ENCODE measurements at regions not wholly inside any gene's neighbourhood (a gene's known extent, or its start where the extent isn't known, plus 50 kb on each side); places are given as distances from the start of the nearest gene placed in this dataset.

DNA sequence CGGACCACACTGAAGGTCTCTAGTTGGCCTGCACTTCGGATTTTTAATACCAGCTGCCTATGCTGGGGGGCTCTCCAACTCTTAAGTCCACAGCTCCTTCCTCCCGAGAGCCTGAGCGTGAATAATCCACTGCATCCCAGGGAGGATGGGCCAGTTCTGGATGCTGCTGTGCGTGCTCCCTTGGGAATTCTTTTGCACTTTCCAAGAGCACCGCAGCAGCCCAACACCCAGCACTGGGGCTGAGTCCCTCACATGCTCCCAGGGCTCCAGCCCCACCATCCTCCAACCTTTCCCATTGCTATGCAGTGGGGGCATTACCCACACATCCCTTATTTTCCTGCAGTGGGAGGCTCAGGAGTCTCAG is 136.4 kb upstream of the IQSEC1 start:
- no peak for DNase-seq (ENCODE audit: low spot score)

DNA sequence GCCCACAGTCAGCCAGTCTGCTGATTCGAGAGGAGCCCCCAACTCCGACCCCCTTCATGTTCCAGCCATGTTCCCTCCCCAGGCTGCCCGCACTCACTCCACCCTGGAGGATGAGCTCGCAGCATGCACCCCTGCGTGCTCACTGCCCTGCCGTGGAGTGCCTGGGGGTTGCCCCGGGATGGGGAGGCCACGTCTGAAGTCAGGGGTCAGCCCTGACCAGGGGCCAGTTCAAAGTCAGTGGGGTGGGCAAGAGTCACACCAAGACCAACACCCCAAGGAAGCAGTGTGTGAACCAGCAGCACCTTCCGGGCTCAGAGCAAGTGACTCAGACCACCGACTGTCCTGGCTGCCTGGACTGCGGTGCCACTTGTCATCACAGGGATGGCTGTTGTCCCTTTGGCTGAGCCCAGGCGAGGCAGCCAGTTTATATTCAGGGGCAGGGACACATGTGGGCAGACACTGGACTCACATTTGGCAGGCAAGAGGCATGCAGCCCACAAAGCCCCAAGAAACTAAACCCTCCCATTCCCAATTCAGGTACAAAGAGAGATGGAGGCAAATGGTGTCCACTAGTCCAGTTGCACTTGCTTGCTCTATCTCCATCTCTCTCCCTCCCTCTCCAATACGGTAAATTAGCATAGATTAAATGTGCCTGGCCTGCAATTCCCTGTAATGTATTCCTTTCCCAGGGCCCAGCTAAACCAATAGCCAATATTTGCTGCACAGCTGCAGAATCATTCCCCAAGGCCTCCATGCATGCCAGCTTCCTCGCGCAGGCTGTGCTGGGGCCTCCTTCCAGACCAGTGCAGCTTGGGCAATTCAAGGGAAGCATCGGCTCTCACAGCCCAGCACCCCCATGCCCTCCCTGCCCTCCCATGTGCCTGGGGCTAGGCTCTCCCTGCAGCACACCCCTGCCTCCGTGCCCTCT is 135.7 kb upstream of the IQSEC1 start:
- no peak for DNase-seq (ENCODE audit: low spot score)

DNA sequence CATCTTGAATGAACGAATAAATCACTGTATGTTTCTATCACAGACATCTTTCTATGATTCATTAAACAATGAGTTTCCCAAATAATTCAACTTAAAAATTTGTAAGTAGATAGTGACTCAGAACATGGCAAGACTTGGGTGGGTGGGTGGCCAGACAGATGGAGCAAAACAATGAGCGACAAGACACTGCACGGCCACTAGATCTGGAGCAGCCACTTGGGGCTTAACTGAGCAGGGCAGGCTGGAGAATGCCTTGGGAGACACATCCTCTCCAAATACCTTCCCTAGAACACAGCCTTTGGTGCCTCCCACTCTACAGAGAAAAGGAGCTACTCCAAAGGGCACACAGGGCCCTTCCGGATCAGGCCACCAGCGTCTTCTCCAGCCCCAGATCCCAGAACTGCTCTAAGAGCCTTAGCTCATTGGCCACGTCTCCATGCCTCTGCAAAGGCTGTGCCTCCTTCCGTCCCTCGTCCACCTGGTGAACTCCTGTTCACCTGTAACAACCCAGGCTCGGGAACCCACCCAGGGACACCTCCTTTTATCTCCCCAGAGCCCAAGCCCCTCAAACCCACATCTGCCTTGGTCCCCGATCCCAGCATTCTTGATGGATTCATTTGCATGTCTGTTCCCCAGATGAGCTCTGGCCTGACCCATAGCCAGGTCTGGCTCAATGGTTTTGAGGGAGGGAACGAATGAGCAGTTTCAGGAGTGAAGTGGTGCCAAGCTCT is 134.9 kb upstream of the IQSEC1 start:
- DNase-seq (ENCODE audit: low spot score): no peak

DNA sequence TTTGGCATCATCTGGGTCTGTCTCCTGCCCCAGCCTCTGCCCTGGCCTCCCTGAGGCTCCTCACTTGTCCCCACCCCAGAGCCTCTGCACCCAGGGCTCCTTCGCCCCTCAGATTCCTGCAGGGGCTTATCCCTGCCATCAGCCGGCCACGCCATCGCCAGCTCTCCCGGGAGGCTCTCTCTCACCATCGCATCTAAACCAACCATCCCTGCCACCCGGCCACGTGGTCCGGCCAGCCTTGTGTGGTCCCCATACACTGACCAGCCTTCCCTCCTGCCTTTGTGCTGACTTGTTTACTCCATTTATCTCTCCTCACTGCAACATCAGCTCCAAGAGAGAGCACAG is 134.3 kb upstream of the IQSEC1 start:
- DNase-seq (ENCODE audit: low spot score): no peak

DNA sequence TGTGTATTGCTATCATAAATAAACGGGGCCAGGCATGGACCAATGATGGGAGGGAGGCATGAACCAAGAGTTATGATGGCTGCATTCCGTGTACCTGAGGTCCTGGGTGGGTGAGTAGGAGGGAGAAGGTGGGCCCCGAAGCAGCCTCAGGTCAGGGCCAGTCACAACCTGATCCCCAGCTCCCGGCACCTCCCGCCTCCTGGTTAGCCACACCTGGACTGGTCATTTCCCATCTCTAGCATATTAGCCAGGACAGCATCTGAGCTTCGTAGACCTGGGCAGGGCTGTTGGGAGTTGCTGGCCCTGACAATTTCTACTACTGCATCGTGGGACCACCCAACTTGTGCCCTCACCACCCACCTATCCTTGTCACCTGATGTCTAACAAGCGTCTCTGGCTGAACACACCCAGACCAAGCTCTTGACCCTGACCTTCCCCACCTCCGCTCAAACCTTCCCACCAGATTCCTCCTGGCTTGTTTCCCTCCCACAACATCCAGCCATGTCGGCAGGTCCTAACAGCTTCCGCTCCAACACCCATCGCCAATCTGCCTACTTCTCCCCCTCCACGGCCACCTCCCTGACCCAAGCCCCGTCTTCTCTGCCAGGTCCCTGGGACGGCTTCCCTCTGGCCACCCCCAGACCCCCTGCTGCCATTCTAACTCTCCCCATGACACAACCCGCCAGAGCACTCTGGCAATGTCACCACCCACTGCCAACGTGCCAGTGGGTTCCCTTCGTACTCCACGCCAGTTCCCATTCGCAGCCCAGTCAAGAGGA is 133.8 kb upstream of the IQSEC1 start:
- DNase-seq (ENCODE audit: low spot score): no peak

DNA sequence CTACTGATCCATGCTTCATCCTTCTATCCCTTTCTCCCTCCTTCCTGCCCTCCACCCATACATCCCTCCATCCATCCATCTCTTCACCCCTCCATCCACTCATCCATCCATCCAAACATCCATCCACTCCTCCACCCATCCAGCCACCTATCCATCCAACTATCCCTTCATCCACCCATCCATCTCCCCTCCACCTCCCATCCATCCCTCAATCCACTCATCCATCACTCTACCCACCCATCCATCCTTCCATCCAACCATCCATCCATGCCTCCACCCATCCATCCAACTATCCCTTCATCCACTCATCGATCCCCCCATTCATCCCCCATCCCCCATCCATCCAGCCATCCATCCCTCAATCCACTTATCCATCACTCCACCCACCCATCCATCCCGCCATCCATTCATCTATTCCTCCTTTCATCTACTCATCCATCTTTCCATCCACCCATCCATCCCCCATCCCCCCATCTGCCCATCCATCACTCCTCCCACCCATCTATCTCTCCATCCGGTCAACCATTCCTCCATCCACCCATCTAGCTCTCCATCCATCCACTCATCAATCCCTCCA is 132.4 kb upstream of the IQSEC1 start:
- no peak for DNase-seq (ENCODE audit: low spot score)

DNA sequence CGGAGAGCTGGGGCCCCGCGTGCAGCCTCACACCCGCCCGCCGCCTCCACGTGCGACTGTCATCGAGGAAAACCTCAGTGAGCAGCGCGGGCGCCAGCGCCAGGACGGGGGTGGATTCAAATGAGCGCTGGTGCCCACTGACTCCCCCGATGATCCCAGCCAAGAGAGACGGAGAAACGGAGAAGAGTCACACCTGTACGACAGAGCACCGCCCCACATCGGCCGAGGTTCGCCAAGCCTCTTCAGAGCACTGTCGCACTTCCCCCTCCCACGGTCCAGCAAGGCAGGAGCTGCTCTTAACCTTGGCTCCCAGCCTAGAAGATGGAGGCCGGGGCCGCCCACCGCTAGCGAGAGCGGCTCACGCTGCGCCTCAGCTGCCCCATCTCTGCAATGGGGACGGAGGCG is 130.9 kb upstream of the IQSEC1 start:
- DNase-seq (ENCODE audit: low spot score): no peak

DNA sequence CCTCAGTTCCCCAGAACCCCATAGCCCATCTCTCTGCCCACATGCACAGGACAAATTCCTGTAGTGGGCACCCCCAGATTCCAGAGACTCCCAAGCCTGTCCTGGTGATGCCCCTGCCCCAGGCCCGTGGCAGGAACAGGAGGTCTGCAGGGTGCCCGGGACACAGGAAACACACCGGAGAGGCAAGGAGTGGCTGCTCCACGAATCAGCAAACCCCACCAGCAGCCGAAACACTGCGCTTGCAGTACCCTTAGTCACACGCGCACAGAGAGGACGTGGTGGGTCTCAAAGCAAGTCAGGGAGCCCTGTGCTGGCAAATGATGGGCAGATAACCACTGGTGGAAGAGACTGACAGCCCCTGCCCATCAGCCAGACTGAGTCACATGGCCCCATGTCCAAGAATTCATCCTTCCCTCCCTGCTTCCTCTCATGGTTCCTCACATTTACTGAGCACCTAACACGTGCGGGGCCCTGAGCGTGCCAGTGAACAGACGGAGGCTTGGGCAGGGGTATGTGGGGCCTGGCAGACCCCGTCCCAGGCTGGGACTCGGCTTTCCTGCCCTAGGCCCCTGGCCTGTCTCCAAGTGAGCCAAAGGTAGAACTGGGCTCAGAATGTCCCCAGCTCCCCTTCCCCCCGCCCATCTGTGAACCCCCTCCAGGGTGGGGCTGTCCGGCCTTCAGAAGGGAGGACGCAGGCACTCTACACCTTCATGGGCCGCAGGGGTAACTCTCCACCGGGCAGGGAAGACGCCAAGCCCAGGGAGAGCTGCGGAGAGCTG is 130.4 kb upstream of the IQSEC1 start:
- DNase-seq (ENCODE audit: low spot score): no peak

DNA sequence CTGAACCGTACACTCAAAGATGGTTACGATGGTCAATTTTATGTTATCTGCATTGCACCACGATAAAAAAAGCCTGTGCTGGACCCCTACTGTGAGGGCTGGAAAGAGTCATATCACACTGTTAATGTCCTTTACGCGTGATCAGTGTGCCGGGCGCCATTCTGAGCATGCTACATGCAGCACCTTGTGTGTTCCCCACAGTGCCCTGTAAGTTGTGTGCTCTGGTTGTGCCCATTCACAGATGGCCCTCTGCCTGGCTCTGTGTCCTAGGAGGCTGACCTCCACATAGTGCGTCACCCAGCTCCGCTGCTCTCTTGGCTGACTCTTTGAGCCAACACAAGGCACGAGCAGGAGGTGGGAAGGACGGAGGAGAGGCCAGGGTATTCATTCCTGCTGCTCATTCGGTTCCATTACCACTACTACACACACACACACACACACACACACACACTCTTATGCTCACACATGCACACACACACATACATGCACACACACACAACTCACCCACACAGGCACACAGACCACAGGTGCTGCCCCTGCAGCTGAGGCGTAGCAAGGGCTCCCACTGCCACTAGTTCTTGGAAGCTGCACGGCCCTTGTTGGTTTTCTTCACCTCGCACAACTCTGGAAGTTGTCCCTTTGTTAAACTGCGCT is 129.6 kb upstream of the IQSEC1 start:
- DNase-seq (ENCODE audit: low spot score): no peak

DNA sequence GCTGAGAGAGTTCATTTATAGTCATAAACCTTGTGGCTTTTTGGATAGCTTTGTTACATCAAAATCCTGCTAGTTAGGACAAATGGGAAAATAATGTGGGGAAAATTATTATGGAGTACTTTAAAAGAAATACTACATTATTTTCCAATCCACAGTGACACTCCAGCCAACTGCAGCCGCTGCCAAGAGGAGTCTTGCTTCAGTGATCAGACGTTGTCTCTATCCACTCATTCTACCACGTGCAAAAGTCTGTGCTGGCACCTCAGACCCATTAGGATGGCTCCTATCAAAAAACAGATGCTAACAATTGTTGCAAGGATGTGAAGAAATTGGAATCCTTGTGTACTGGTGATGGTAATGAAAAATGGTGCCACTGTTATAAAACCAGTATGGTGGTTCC is 128.6 kb upstream of the IQSEC1 start:
- DNase-seq (ENCODE audit: low spot score): no peak

DNA sequence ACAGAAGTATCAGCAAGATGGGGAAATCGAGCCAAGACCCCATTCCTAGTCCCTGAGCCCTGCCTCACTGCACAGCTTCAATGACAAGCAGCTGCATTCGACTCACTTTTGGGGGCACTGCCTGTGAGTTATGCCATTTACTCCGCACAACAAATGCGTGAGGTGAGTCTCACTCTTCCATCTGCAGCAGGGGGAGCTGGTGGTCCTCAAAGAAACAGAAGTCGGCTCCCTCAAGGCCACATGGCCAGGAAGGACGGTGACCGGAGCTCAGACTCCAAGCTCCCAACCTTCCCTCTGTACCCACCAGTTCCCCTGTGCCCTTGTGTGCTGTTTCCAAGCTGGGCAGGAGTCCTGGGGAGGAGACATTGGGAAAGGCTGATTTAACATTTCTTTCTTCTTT is 127.7 kb upstream of the IQSEC1 start:
- no peak for DNase-seq (ENCODE audit: low spot score)

DNA sequence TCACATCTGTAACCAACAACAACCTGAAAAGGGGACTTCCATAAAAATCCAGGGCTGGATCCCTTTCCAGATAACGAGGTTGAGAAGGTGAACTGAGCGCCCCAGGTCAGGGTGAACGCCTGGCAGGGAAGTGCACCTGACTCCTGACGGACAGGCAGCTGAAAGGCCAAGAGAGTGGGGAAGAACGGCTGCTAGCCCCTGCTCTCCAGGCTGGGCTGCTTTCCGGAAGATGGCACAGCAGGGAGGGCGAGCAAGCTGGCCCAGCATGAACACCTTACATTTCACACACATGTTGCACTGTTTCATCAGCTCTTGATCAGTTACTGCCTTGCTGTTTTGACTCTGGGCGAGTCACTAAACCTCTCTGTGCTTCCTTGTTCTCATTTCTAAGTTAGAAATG is 127.2 kb upstream of the IQSEC1 start:
- DNase-seq (ENCODE audit: low spot score): no peak

DNA sequence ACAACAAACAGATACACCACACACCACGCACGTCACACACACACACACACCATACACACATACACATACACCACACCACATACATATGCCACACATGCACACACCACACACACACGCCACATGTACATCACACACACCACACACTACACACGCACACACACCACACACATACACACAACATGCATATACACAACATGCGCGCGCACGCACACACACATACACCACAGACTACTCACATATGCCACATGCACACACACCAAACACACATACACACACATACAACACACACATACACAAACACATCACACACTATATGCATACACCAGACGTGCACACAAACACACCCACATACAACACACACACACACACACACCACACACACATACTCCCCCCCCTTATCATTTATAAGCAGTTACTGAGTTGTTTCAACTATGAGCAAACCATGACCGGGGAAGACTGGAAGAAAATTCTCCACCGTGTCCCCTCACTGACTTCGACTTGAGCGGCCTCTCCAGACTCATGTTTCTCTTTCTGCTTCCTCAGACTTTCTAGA is 126.7 kb upstream of the IQSEC1 start:
- no peak for DNase-seq (ENCODE audit: low spot score)

DNA sequence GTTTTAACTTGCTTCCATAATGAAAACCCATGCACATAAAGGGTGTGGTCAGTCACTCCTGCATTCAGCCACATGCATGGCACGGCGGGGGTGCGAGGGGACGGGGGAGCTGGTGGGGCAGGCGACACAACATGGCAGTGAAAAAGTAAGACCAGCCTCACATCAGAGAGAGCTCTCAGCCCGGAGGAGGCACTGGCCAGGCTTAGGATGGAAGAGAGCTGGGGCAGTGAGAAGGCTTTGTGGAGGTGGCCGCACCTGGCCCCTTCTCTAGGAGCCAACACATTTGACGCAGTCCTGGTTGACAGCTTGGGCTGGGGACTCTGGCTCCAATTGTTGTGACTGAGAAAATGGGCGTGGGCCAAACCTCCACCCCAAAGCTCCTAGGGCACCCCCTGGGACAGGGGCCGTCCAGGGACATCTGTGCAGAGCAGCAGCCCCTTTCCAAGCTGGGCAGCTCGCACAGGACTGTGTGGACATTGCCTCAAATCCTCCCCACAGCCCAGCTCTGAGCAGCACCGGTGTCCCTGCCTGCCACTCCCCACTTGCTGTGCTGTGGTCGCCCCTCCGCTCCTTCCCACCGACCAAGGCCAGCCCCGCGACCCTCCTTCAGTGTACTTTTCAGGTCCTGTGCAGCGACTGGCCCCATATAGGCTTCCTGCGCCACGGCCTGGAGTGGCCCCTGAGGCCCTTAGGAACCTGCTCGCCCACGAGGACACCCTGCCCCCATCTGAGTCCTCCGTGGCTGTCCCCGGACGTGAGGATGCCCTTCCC is 126.0 kb upstream of the IQSEC1 start:
- no peak for DNase-seq (ENCODE audit: low spot score)

DNA sequence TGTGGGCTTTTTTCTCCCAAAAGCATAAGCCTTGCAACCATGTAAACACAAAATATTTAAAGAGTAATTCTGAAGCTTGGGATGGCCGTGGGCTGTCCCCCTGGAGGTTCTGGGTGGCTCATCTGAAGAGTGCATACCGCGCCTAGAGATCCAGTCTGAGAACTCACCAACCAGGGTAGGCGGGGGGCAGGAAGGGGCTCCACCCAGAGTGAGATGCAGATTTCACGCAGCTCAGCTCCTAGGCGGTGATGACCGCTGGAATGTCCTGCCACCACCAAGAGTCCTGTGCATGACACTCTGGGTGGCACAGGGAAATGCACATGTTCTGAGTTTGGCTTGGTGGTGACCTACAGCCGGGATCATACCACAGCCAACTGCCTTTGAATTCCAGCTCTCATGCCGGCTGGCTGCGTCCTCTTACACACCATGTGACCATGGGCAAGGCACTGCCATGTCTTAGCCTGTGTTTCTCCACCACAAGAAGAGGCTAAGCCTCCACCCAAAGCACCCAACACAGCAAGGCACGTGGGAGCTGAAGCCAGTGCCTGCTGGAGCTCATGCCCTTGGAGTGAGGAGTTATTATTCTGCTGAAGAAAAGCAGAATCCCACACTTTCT is 125.1 kb upstream of the IQSEC1 start:
- no peak for DNase-seq (ENCODE audit: low spot score)

DNA sequence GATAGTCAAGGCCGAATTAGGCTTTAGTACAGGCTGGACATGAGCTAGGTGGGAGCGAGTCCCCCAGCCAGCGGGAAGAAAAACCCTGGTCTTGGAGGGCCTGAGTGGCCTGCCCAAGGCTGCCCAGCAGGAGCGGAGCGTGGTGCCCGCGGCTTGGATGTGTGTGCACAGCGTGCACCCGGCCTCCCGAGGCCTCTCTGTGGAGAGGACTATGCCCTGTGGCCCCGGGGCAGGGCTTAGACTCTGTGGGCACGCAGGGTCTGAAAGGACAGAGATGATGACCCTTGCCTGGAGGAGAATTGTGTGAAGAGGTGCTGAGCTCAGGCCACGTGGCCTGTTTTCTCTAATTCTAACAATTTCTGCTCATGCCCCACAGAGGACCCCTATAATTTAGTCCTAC is 124.6 kb upstream of the IQSEC1 start:
- no peak for DNase-seq (ENCODE audit: low spot score)

DNA sequence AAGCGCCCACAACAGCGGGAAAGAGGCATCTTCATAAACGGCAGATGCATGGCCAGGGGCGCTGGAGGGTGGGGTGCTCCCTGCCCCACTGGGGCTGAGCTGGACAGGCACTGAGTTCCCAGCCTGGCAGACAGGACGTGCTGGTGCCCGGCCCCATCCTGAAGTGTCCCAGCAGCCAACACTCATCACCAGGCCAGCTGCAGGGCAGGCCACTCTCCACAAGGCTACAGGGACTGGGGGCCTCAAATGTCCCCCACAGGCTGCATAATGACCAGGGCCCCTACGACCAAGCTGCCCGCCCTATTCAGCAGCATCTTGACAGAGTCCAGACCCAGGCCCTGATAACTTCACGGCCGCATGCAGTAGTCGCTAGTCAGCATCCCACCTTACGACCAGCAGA is 124.1 kb upstream of the IQSEC1 start:
- DNase-seq (ENCODE audit: low spot score): no peak

DNA sequence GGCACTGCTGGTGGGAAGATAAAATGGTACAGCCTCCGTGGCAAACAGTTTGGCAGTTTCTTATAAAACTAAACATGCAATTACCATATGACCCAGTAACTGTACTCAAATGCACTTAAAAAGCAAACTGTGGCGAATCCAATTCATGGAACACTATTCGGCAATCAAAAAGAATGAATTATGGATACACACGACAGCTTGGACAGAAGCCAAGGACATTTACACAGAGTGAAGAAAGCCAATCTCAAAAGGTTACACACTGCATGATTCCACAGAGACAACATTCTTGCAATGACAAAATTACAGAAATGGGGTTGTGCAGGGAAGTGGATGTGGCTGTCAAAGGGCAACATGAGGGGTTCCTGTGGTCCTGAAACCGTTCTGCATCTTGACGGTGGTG is 122.1 kb upstream of the IQSEC1 start:
- no peak for DNase-seq (ENCODE audit: low spot score)
